Nucleus accumbens (tissue), 56 donors: ENCODE measurements at regions not wholly inside any gene's neighbourhood (a gene's known extent, or its start where the extent isn't known, plus 50 kb on each side); places are given as distances from the start of the nearest gene placed in this dataset.

Experiments used
- DNase-seq, 56 donors: peaks; one replicate each; lab custom pipeline; 2025; lab: John Stamatoyannopoulos, UW

GRCh38 chr4:81966676-81967075 is 407.1 kb downstream of the HNRNPD start:
- DNase-seq = no peak

DNA sequence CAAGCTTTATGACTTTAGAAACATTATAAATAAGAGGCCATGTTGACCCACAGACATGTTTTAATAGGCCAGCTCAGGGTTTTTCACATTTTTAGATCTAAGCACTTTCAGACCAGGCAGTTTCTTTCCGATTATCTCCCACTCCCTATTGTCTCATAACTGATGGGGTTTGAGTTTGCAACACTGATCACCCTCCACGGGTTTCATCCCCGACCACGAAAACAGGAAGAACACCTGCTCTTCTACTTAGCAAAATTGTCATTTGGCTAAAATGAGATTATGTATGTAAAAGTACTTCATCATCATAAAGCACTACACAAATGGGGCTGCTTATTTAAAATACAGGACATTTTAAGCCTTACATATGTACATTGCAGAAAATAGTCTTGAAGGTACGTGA is 407.9 kb downstream of the HNRNPD start:
- no peak for DNase-seq

- no peak for DNase-seq
Observed at GRCh38 chr4:81965454-81965853, 408.3 kb downstream of the HNRNPD start.

GRCh38 chr4:81963763-81964020 is 410.1 kb downstream of the HNRNPD start:
- DNase-seq = no peak

- DNase-seq = no peak
Observed at GRCh38 chr4:81963015-81963762, 410.6 kb downstream of the HNRNPD start.

GRCh38 chr4:81960961-81961360 is 412.8 kb downstream of the HNRNPD start:
- no peak for DNase-seq

DNA sequence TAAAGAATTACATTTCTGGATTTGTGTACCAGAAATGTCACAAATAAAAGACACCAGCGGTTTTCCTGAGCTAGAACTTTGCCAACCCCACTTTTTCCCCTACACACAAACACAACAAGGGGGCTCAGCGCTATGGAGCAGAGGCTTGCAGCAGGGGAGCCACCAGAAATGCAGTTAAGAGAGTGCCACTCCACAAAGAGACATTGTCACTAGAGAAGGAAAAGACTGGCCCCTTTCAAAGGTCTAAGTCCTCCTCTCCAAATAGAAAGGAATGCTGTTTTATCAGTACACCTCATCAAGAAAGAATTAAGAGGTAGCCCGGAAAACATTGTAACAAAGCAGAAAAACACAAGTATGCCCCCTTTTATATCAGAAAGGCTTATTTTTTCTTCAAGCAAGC is 419.5 kb downstream of the HNRNPD start:
- no peak for DNase-seq

GRCh38 chr4:81951891-81952455 is 421.8 kb downstream of the HNRNPD start:
- DNase-seq = no peak

DNA sequence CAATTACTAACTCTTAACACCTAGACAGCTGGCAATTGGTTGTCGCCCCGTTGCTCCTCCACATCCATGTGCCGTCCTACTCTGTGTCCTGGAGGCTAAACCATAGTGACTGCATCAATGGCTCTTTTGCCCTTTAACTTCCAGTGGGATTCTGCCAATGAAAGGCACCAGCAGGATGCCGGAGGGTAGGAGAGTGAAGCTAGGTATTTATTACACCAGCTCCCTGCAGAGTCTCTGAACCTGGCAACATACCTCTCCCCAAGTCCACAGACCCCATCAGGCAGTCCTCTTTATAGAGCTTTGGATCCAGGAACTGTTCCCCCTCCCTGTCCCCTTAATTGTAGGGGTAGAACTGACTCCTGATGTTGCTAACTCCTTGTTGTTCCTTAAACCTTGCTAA is 426.8 kb downstream of the HNRNPD start:
- no peak for DNase-seq

DNA sequence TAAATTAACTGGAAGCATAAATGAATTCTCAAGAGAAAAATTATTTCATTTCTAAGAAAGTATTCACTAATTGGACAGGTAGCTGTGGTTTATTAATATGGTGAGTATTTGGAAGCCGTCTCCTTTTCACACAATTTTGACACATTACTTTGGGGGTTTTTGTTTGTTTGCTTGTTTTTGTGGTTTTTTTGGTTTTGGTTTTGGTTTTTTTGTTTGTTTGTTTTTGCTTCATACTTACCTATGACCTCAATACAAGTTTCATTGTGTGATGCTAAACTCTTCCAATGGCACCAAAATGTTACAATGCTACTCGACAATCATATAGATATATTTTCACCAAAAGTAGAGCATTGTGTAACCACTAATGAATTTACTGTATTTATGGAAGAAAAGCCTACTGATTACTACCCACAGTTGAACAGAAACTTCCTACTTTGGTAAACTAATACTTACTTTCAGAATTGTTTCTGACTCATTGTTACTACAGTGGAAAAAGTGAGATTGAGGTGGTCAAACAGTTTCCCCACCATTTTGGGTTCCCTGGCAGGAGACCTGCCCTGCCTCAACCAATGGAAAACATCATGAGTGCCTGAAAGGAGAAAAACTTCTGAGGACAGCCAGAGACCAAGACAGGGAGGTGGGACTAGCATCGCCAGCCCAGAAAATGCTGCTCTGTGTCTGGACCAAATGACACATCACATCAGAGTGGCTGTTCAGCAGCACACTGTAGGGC is 443.1 kb downstream of the HNRNPD start:
- DNase-seq = no peak

DNA sequence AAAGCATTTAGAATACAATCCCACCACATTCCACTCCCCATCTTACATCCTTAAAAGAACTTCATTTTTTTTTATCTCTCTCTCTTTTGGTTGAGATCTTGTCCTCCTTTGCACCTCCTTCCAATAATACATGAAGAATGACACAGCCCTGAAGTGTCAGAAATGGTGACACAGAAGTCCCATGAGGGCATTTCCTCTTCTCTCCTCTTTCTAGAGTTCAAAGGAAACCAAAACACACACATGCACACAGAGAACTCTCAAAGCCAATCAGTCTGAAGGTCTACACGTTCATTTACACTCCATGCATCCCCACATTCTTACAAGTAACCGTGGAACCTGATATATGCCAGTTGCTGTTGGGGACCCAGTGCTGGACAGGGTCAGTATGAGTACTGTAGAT is 450.7 kb downstream of the HNRNPD start:
- no peak for DNase-seq

- DNase-seq = peak in 12 of 56 donors; percentile 5 to 56 (median 22)
Observed at GRCh38 chr4:81922313-81922712, 450.6 kb upstream of the RASGEF1B start.

DNA sequence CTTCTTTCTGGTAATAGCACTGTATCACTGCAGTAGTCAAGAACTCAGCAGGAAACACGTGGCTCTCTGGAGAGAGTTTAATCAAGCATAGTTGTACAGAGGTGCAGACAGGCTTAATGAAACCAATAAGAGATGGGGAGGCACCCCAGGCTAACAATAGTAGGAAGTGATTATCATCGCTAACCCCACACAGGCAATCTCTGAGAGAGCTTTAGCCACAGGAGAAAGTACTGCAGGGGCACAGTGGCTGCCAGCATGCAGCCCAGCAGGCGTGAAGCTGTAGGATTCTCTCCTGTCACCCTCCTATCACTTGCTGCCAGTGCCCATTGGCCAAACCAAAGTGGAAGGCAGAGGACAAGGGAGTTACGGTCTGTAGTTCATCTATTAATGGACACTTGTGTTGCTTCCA is 450.0 kb upstream of the RASGEF1B start:
- DNase-seq = peak in 1 of 56 donors; percentile 41

DNA sequence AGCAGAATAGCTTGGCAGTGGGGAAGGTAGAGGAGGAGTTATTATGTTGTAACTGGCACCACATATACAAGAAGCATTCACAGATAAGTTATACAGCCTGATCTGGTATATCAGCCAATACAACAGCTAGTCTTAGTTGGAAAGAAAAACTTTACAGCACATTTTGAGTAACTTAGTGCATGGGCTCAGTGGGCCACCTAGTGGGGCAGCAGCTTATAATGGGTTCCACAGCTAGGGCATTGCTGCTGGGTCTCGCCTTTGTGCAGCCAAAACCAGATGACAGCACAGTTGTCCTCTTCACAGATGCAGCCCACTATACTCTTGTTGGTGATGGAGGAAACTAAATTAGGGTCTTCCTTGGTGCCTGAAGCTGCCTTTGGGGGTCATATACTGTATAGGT is 448.1 kb upstream of the RASGEF1B start:
- DNase-seq = no peak

GRCh38 chr4:81919223-81919622 is 447.5 kb upstream of the RASGEF1B start:
- DNase-seq = no peak

- DNase-seq = no peak
Observed at GRCh38 chr4:81915430-81915829, 443.7 kb upstream of the RASGEF1B start.

DNA sequence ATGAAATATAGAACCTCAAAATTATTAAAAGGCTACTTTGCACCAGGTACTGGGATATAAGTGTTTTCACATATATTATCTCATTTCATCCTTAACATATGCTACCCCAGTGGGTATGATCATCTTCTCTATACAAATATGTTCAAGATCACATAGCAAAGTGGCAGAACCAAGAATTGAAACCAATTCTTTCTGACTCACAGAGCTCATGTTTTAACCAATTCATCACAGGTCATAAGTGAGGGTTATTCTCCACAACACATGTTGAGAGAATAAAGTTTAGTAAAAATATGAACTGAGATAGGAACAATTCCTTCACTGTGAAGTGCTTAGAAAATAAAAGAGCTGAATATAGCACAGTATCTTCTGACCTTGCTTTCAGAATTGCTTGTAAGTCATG is 442.9 kb upstream of the RASGEF1B start:
- no peak for DNase-seq

DNA sequence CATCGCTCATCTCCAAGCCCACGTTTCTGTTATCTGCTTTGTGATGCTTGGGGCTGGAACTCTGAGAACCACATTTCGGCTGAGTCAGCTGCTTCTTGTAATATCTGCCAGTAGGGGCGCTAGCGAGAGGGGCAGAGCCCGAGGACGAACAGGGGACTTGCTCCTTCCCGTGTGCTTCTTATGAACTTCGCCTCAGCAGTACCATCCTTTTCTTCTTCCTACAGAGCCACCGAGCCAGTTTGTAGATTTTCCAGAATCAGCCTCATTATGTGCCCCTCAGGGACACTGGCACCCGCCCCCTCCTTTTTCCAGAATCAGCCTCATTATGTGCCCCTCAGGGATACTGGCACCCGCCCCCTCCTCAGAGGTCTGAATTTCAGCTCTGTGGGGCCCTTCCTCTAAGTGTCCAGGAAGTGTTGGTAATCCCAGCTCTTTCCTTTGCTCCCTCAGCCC is 441.7 kb upstream of the RASGEF1B start:
- peak in 17 of 56 donors; percentile 0 to 47 (median 9) for DNase-seq

DNA sequence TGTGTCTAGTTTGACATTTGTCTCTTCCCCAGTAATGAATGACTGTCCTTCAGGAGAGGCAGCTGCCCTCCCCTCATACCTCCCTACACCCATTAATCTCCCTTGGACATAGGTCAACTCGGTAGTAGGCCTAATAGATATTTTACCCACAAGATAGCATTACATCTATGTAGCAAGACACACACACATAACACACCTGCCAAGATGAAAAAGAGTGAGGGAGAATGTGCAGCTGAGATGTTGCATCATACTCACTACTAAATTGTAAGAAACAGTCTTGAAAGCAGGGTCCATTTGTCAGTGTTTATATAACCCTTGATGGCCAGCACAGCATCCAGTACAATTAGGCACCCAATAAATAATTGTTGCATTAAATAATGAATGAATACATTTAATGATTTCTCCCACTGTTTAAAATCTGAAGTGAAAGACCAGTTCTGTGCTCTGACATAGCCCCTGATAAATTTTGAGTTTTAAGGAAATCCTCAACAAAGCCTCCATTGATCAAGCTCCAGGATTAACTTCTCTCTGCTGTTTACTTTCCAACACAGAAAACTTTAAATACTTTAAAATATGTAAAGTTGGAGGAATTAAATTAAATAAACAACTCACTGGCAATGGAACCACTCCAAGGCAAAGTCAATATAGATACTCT is 440.8 kb upstream of the RASGEF1B start:
- no peak for DNase-seq

GRCh38 chr4:81906905-81907304 is 435.2 kb upstream of the RASGEF1B start:
- no peak for DNase-seq

DNA sequence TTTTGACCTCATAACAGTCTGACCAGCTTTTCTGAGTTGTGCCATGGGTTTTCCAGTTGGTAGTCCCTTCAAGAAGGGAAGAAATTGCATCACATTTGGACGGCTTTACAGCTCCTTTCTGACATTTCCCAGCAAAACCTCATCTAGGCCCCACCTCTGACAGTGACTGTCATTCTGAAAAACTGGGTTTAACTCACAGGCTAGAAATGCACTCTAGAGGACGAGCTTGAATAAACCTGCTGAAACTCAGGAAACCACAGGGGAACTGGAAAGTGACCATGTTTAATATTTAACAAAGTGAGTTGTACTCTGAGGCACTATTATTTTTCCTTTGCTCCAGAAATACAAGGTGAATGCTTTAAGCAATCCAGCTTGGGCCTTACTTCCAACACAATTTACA is 434.3 kb upstream of the RASGEF1B start:
- no peak for DNase-seq
